Fibroblast of the aortic adventitia (primary cell): ENCODE measurements at regions not wholly inside any gene's neighbourhood (a gene's known extent, or its start where the extent isn't known, plus 50 kb on each side); places are given as distances from the start of the nearest gene placed in this dataset.

Experiments
- DNase-seq: peaks from one replicate; pipeline ENCODE4 v3.0.0-alpha.2; 2010; ENCODE audit warnings: low read depth
- H3K4me3 ChIP-seq: 2 replicates; pipeline ENCODE4 v1.5.1; 2011; ENCODE audit warnings: low read depth, mild to moderate bottlenecking, control low read depth, low read length, moderate library complexity
- CTCF ChIP-seq: IDR thresholded peaks from 2 replicates; pipeline ENCODE4 v1.5.1; 2011; ENCODE audit warnings: mild to moderate bottlenecking, low read length, control low read depth, inconsistent platforms; ENCODE audit not compliant: insufficient read depth

GRCh38 chr1:165129568-165130164 is 226.8 kb downstream of the LMX1A start:
- TF ChIP-seq CTCF = peak; percentile 39
- no peak overlapping the region for H3K4me3 ChIP-seq

GRCh38 chr1:165124772-165125171 is 231.7 kb downstream of the LMX1A start:
- H3K4me3 ChIP-seq = no peak overlapping the region
- no peak for TF ChIP-seq CTCF

More at GRCh38 chr1:165129568-165130164, 226.8 kb downstream of the LMX1A start:
- peak; percentile 23 for DNase-seq

GRCh38 chr1:165119086-165119485 is 237.4 kb downstream of the LMX1A start:
- H3K4me3 ChIP-seq = no peak overlapping the region
- no peak for DNase-seq
- TF ChIP-seq CTCF = no peak

More at GRCh38 chr1:165124772-165125171, 231.7 kb downstream of the LMX1A start:
- no peak for DNase-seq

- H3K4me3 ChIP-seq = no peak overlapping the region
- no peak for DNase-seq
- no peak for TF ChIP-seq CTCF
Measured at GRCh38 chr1:165117482-165117881, 239.0 kb downstream of the LMX1A start.

- no peak overlapping the region for H3K4me3 ChIP-seq
- DNase-seq = peak; percentile 59
- no peak for TF ChIP-seq CTCF
Measured at GRCh38 chr1:165116732-165117131, 239.8 kb downstream of the LMX1A start.

- H3K4me3 ChIP-seq = no peak overlapping the region
- TF ChIP-seq CTCF = no peak
- DNase-seq = no peak
Measured at GRCh38 chr1:165116171-165116570, 240.3 kb downstream of the LMX1A start.

- no peak for DNase-seq
- no peak overlapping the region for H3K4me3 ChIP-seq
- TF ChIP-seq CTCF = no peak
Measured at GRCh38 chr1:165114889-165115285, 241.6 kb downstream of the LMX1A start.
